DMS79 treated with DMSO at 0.1 percent for 48 hours (cell line): ENCODE measurements at regions not wholly inside any gene's neighbourhood (a gene's known extent, or its start where the extent isn't known, plus 50 kb on each side); places are given as distances from the start of the nearest gene placed in this dataset.
"Not testable (repeated sequence)": the region's sequence is repeated elsewhere in the genome, so short reads cannot be mapped to it uniquely, and the experiment has no call there.

Source experiments
- DNase-seq: peaks from one replicate; lab custom pipeline; 2025; lab: John Stamatoyannopoulos, UW

DNA sequence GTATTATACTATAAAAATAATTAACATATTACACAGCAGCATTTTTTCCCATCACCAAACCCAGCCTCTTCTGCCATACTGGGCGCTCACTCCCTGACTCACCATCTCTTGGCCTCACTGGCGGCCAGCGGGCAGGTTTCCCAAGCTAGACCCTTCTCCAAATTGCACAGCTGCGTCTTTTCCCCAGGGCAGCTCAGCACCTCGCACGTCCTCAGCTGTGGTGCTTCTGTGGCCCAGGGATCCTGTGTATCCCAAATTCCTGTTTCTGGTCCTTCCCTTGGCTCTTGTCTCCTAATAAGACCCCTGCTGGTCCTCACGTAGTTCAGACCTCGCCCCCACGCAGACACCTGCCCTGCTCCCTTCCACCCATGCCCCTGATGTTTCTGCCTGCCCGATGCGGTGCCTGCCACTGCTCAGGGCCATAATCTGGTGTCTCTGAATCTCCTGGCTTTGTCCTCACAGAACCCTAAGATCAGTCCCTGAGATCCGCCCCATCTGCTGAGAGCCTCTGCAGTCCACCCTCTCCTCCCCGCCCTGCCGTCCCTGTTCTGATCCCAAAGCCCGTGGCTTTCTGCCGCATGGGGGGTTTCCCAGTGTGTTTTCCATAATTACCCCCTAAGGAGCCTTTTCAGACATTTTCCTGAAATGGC is 290.1 kb downstream of the TCERG1L start:
- no peak for DNase-seq

DNA sequence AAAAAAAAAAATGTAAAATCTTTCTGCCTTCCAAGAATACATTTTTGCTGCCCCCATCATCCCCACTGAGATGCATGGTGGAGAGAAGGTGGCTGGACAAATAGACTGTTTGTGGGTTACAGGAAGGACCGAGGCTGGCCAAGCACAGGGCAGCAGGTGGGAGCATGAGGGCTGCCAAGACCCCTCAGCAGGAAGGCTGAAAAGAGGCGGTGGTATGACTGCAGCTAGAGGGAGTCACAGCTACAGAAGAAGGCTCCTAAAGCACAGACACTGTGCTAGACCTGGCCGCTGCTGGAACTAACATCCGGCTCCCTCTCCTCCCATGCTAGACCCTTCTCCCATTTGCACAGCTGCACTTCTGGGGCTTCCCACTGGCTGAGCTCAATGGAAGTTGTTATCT is 289.6 kb downstream of the TCERG1L start:
- DNase-seq: no peak

DNA sequence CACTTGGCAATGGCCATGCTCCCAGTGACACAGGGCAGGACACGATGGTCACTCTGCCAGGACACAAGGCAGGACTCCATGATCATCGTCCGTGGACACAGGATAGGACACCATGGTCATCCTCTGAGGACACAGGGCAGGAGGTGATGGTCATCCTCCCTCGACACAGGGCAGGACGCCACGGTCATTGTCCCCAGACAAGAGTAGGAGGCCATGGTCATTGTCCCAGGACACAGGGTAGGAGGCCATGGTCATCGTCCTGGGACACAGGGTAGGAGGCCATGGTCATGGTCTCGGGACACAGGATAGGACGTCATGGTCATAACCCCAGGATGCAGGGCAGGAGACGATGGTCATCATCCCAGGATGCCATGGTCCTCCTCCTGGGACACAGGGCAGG is 289.2 kb downstream of the TCERG1L start:
- DNase-seq: no peak

DNA sequence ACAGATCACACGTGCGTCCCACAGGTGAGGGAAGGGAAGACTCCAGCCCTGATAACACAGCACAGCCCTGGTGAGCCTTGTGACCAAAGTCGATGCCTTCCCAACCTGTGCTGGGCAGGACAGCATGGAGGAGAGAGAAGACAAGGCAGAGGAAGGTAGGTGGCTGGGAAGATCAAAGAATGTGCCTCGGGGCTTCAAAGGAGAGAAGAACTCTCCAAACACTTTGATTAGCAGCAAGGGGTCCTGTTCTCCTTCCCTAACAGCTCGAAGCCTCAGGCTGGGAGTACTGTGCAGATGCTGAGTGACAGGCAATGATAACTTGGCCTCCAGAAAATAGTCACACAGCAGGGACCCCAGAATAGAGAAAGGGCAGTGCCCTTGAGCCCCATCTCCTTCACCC is 288.5 kb downstream of the TCERG1L start:
- no peak for DNase-seq

DNA sequence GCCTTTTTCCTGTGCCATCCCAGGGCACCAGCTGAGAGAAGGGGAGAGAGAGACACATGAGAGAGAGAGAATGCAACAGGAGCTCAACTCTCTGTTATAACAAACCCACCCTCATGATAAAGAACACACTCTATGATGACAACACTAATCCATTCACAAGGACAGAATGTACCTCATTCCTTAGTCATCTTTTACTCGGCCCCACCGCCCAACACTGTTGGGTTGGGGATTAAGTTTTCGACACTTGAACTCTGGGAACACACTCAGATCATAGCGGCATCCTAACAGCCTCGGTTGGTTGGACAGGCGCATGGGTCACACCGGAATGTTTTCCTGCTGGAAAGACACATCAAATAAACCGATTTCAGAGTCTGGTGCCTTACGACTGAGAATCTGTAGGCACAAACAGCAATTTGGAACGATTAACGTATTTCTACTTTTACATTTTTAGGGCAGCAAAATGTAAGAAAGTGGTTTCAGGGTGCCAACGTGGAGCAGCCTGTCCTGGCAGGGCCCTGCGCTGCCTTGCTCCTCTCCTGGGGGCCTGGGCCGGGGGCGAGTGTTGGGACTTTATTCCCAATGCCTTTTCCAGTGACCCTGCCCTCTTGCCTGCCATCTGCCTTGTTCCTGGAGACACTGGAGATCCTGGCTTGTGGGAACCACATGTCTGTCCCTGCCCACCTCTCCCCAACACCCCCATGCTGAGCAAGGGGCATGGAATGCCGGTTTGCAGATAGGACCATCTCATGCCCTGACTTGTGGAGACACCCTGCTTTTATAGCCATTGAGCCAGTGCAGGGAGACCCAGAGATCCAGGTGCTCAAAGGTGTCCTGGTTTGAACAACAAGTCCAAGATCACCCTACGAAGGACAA is 287.0 kb downstream of the TCERG1L start:
- DNase-seq: no peak

DNA sequence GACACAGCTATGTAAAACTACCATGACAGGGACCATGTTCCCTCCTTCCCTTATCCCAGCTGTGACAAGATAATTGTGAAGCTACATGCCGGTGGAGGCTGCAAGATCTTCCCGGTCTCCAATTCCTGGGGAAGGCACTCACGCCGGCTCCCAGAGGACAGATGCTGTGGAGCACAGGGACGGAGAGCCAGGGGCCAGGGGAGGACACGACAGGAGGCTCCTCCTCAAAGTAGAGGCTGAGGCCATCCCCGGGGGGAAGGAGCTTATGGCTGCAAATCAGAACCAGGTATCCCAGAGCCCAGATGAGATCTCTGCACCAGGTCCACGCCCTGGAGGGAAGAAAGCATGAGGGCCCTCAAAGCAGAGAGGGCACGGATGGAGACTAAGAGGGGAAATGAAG is 286.2 kb downstream of the TCERG1L start:
- DNase-seq: no peak

DNA sequence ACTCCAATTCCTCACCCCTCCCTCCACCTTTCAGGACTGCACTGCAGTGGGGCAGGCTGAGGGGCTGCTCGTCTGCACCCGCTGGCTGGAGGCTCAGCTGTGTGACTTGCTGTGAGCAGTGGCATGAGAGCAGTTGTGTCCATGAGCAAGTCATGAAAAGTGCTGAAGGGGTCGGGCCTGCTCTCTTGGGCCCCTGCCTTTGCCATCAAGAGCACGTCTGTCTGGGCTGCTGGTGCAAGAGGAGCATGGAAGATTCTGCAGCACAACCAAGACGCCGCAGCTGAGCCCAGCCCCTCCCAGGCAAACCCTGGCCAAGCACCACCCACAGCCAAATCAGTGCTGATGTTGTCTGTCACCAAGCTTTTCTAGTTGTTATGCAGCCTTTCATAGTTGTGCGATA is 284.3 kb downstream of the TCERG1L start:
- no peak for DNase-seq

DNA sequence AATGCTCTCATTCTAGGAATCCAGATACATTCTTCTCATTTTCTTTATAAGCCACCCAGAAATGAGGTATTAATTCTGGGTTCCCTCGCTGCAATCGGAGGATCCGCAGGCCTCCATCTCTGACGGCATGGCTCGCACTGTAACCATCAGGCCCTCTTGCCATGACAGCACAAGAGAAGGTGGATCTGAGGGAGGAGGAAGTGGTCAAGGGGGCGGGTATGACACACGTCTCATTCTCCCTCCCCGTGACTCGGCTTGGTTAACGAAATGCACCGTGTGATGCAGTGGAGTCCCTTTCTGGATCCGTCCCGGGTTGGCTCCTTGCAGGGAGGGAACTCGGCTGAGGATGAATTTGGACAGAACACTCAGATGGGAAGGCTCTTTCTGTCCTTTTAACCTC is 280.2 kb downstream of the TCERG1L start:
- no peak for DNase-seq

DNA sequence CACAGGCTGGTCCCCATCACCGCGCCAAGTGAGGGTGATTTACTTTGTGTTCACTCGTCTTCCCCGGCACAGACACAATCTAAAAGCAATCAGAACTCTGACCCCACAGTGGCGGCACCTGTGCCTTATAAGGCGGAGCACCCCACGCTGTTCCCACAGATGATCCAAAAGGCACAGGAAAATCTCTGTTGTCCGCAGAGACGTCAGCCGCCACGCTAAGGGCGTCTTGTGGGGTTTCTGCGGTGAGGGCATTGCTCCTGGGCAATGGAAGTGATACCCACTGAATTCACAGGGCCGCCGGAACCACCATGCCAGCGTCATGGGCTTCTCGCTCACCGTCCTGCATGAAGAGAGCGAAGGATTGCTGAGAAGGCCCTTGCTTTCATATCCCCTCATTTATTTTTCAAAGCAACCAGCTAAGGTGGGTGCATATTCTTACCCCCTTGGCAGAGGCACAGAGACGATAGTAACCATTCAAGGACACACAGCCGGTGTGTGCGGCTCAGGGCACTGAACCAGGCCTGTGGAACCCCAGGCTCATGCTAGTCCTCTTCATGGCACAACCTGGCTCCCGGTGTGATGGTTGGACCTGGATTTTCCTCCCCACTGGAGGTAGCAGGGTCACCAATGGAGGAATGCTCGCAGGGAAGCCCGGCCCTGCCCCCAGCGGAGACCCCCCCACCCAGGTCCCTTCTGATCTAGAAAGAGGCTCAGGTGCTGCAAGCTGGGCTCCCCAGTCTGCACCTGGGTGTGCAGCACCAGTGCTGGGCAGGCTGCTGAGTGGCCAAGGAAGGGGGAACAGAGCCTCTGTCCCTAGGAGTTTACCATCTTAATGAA is 279.0 kb downstream of the TCERG1L start:
- no peak for DNase-seq

DNA sequence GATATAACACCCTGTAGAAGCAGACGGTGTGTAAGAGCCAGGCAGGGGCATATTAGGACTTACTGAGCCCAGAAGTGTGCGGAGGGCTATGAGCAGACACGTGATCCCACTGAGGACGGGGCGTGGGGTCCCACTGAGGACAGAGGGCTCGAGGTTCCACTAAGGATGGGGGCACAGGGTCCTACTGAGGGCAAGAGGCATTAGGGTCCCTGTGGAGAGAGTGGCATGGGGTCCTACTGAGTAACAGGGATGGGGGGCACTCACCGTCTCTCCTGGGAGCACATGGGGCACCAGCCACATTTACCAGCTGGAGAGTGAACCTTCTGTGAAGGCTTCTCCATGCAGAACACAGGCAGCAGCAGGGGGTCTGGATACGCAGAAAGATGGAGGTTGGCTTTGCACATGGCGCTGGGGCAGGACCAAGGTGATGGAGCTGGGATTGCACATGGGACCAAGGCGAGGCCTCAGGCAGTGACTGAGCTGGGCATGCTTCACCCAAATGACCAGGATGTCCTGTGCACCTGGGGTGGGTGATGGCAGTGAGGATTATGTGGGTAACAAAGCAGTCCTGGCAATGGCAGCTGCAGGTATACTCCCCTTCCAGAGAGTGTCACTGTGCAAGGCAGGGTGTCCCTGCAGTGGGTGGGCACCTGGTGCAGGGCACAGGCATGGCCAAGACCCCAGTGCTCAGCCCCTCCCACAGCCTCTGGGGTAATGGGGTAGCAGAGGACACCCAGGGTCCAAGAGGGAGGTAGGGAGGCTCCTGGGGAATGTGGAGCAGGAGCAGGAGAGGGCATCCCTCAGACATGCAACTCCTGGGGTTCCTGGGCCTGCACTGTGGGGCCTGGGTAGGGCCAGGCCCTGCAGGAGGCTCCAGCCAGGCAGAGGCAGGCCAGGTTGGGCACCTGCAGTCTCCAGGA is 278.1 kb downstream of the TCERG1L start:
- DNase-seq: no peak

DNA sequence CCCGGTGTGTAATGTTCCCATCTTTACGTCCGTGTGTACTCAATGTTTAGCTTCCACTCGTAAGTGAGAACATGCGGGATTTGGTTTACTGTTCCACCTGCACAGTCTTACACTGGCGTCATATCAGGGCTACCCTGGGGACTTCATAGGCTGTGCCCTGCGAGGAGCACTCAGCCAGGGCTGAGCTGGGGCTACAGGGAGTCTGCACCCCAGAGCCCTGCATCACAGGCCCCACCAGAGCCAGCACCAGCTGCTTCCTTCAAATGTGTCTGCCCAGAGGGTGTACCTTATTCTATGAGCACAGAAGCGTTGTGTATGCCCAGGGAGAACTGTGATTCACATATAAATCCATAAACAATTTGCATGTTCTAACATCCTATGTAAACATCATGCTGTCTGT is 277.1 kb downstream of the TCERG1L start:
- DNase-seq: no peak

DNA sequence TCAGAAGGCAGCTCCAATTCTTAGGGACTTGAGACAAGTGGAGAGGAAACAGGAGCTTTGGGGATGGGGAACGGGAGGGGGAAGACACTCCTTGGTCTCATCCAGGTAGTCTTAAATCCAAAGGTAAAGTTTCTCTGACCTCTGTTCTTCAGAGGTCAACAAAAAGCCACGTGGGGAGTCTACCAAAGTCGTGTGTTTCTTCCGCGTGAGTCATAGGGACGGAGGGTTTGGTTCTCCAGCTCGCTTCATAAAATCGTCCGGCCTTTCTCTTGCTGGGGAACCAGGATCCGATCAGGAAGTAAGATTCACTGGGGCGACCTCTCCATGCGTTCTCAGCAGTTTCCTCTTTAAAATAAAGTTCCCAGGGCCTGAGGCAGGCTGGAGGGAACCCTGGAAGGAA is 275.7 kb downstream of the TCERG1L start:
- peak; percentile 41 for DNase-seq

DNA sequence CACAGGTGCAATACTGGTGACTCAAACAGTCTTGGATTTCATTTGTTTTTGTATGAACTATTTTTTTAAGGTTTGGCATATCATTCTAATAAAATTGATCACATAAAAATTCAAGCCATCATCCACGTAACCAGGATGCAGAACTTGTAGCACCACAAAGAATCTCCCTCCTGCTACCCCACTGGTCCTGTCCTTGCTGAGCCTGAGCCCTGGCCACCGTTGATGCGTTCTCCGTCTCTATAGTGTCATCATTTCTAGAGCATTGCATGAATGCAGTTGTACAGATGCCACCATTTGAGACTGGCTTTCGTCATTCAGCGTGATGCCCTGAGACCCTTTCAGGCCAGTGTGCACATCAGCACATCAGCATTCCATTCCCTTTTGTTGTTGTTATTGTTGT is 273.5 kb downstream of the TCERG1L start:
- DNase-seq: no peak

DNA sequence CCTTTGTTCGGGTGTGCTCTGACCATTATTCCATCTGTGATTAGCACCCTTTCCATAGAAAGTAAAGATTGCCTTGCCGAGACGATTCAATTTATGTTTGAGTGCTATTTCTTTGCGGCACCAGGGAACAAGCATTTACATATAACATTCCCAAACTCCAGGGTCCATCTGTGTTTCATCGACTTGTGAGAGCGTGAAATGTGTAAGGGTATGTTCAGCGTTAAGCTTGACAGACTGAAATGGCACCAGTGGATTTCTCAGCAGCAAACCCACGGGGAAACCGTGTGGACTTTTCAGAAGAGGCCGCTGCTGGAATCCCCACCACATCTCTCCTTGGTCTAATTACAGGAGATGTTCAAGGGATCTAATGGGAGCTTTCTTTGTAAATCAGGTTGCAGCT is 270.5 kb downstream of the TCERG1L start:
- DNase-seq: no peak

DNA sequence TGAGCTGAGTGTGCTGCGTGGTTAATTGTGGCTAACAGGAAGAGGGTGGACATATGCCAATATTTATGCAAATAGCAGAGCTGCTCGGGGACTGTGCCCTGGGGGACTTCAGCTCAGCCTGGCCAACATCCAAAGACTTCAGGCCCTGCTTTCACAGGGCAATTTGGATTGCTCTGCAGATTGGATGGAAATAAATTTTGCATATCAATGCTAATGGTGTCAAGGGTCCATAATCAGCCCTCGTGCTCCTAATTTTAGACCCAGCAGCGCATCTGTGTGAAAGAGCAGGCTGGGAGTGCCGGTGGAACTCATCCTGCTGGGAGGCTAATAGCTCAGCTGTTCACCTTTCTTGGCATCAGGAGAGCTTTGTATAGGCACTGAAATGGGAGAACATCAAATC is 270.1 kb downstream of the TCERG1L start:
- peak; percentile 76 for DNase-seq

DNA sequence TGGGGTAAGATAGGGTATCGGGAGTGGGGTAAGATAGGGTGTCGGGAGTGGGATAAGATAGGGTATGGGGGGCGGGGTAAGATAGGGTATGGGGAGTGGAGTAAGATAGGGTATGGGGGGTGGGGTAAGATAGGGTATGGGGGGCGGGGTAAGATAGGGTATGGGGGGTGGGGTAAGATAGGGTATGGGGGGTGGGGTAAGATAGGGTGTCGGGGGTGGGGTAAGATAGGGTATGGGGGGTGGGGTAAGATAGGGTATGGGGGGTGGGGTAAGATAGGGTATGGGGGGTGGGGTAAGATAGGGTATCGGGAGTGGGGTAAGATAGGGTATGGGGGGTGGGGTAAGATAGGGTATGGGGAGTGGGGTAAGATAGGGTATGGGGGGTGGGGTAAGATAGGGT is 269.5 kb downstream of the TCERG1L start:
- not testable (repeated sequence) for DNase-seq
